ENCODE measurements at regions not wholly inside any gene's neighbourhood (a gene's known extent, or its start where the extent isn't known, plus 50 kb on each side); places are given as distances from the start of the nearest gene placed in this dataset.

DNA sequence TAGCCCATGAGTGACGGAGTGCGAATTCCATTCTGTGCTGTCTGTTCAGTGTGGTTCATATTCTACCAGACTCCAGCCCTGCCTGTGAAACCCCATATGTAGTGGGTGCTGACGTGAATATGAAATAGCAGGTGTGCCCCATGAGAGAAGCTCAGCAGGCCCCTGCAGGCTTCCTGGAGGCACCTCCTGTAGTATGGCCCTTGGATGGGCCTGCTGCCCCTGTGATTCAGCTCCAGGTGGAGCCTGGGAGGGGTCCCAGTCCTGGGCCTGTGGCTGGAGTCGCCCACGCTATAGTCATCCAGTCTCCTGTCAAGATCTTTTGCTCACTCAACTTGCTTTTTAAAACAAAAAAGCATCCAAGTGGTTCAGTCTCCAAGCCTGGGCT, 125.5 kb downstream of the GLI2 start:
- no peak overlapping the region for H3K4me3 ChIP-seq
- no peak for DNase-seq (ENCODE audit: low spot score)
- no peak for TF ChIP-seq CTCF (IDR thresholded peaks at IDR 0.05)
- H3K27ac ChIP-seq: no peak overlapping the region

DNA sequence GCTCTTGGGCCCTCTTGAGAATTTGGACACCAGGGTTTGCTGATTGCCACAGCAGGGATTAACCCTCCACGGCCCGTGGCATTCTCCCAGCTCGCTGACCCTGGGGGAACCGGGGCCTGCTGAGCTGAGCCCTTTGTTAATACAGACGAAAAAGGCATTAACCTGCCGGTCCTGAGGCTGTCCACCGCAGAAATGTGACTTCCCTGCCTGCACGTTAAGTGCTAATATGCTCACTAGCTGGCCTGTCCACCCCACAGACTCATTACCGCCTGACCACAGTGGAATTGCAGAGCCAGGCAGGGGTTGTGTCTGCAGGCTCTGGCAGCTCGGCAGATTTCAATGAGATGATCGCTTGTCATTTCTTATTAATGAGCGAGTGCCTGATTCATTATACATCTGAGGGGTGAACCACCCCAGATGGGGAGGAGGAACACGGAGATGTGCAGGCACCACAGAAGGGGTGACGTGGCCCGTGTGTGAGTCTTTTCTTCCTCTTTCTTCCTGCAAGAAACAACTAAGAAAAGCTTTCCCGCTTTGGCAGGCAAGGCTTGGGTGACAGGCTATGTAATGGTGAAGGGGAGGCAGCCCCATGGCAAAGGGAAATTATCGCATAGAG, 126.0 kb downstream of the GLI2 start:
- H3K27ac ChIP-seq: no peak overlapping the region
- no peak overlapping the region for H3K4me3 ChIP-seq
- DNase-seq (ENCODE audit: low spot score): no peak
- TF ChIP-seq CTCF (IDR thresholded peaks at IDR 0.05): no peak

- no peak for TF ChIP-seq CTCF (IDR thresholded peaks at IDR 0.05)
- H3K27ac ChIP-seq: peak overlapping the region in 1 of 2 donors; percentile 72
- no peak for DNase-seq (ENCODE audit: low spot score)
- no peak overlapping the region for H3K4me3 ChIP-seq
Measured at GRCh38 chr2:120862201-120863060, 126.8 kb downstream of the GLI2 start.

DNA sequence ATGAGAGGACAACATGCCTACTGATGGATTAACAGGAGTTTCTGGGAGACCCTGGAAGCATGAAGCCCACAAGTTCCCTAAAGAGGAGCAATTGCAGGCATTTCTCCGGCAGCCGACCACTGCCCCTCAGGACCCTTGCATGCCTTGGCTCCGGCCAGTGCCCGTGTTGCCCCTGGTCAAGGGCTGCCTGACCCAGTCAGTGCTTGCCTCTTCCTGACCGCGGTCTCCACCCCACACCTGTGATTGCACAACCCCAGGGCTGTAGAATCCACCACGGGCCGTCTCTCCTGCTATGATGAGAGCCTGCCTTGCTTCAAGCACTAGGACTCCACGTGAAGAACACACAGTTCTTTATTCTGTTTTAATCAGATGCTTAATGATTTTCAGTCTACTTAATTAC, 127.5 kb downstream of the GLI2 start:
- TF ChIP-seq CTCF (IDR thresholded peaks at IDR 0.05): no peak
- Histone ChIP-seq H3K4me3 (no peak overlapping the region), H3K27ac (peak overlapping the region in 1 of 2 donors; percentile 72)
- DNase-seq (ENCODE audit: low spot score): no peak

- no peak for TF ChIP-seq CTCF (IDR thresholded peaks at IDR 0.05)
- Histone ChIP-seq H3K4me3 (no peak overlapping the region), H3K27ac (peak overlapping the region in 1 of 2 donors; percentile 72)
- no peak for DNase-seq (ENCODE audit: low spot score)
Measured at GRCh38 chr2:120863661-120864320, 128.1 kb downstream of the GLI2 start.

- Histone ChIP-seq H3K27ac (peak overlapping the region in 1 of 2 donors; percentile 0), H3K4me3 (no peak overlapping the region)
- TF ChIP-seq CTCF (IDR thresholded peaks at IDR 0.05): no peak
- DNase-seq (ENCODE audit: low spot score): no peak
Measured at GRCh38 chr2:120864981-120865380, 129.3 kb downstream of the GLI2 start.

All from coronary artery (tissue), 2 donors.